ENCODE measurements at regions not wholly inside any gene's neighbourhood (a gene's known extent, or its start where the extent isn't known, plus 50 kb on each side); places are given as distances from the start of the nearest gene placed in this dataset.

GRCh38 chr10:90985321-90985933 lies 64.5 kb upstream of the ANKRD1 start:
- TF ChIP-seq CTCF (IDR thresholded peaks at IDR 0.05; ENCODE audit: extremely low read depth, missing control alignments) = no peak
- DNase-seq (ENCODE audit: low spot score) = no peak

DNA sequence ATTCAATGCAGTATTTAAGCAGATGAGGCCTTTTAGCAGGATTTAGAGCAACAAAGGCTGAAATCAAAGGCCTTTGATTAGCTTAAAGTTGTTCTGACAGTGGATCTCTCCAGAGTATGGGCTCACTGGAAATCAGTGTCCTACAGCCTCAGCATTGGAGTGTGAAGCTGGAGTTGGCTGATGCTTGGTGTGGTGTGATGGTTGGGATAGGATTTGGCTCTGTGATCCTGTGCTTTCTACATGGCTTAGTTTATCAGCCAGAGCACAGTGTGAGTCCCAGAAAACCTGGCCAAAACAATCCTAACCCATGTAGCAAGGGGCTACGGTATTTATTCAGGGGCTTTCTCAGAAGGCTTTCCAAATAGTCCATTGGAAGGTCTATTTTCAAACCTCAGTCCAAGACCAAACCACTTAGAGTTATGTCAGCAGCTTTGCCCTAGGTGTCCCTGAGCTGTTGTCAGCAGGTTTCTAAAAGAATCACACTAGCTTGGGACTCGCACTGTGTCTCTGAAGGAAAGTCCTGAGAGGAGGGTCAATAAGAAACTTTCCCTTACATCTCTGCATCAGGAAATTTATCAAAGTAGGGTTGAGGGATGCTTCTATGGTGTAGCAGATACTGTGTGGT lies 65.4 kb upstream of the ANKRD1 start:
- TF ChIP-seq CTCF (IDR thresholded peaks at IDR 0.05; ENCODE audit: extremely low read depth, missing control alignments) = no peak
- DNase-seq (ENCODE audit: low spot score) = no peak

DNA sequence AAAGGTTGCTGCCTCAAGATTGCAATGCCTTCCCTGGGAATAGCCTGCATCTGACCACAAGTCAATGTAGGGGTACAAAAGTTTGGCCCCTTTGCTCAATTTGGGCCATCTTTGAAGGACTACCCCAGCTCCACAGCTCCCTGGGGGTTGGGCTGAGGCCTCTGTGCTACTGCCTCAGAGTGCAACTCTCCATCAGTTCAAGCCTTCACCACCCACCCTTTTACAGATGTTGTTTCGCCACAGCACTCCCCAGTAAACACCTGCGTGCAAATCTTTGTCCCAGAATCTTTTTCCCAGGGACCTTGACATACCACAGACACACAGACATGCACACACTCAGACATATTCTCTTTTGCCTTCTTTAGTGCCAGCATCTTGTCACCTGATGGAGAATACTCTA lies 66.0 kb upstream of the ANKRD1 start:
- no peak for TF ChIP-seq CTCF (IDR thresholded peaks at IDR 0.05; ENCODE audit: extremely low read depth, missing control alignments)
- DNase-seq (ENCODE audit: low spot score) = no peak

- TF ChIP-seq CTCF (IDR thresholded peaks at IDR 0.05; ENCODE audit: extremely low read depth, missing control alignments) = no peak
Observed at GRCh38 chr10:90987383-90987782, 66.5 kb upstream of the ANKRD1 start.

GRCh38 chr10:90988024-90988423 lies 67.1 kb upstream of the ANKRD1 start:
- no peak for TF ChIP-seq CTCF (IDR thresholded peaks at IDR 0.05; ENCODE audit: extremely low read depth, missing control alignments)
- no peak for DNase-seq (ENCODE audit: low spot score)

More at GRCh38 chr10:90987383-90987782, 66.5 kb upstream of the ANKRD1 start:
- no peak for DNase-seq (ENCODE audit: low spot score)

DNA sequence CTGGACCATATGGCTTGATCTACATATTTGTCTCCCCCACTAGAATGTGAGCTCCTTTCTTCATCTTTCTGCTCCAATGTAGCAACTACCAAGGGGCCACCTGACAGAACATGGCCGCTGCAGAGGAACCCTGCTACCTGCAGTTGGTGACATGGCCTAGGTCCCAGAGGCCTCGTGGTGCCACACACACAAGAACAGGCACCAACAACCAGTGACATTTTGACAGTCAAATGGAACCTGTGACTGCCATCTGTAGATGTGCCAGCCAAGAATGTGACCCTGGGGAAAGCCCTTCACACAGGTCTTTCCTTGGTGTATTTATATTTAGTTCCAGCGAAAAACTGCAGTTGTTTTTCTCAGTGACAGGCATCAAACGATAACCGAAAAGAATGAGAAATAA lies 67.9 kb upstream of the ANKRD1 start:
- TF ChIP-seq CTCF (IDR thresholded peaks at IDR 0.05; ENCODE audit: extremely low read depth, missing control alignments) = no peak
- DNase-seq (ENCODE audit: low spot score) = no peak

DNA sequence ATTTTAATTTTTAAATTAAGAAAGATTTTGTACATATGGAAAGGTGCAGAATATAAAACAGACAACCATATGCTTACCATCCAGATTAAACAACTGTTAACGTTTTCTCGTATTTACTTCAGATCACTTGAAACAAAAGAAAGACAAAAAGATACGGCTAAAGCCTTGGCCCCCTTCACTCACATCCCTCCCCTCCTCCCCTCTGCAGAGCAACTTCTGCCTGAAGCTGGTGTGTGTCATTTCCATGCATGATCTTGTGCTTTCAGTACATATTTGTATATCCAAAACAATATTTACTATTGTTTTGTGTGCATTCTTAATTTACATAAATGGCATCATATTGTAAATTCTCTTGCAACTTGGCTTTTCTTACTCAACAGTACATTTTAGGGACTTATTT lies 68.5 kb upstream of the ANKRD1 start:
- no peak for TF ChIP-seq CTCF (IDR thresholded peaks at IDR 0.05; ENCODE audit: extremely low read depth, missing control alignments)
- DNase-seq (ENCODE audit: low spot score) = no peak
